ENCODE measurements at regions not wholly inside any gene's neighbourhood (a gene's known extent, or its start where the extent isn't known, plus 50 kb on each side); places are given as distances from the start of the nearest gene placed in this dataset.

GRCh38 chr16:85995541-85996423 lies 96.8 kb downstream of the IRF8 start:
- no peak for TF ChIP-seq CTCF (IDR thresholded peaks at IDR 0.05; ENCODE audit: borderline replicate concordance)
- no peaks in the 10 kb centered on the region for H3K4me1 ChIP-seq
- peaks cover 81% of the 10 kb centered on the region for H3K27me3 ChIP-seq (ENCODE audit: low read depth)
- no peaks in the 10 kb centered on the region for H3K36me3 ChIP-seq
- intact Hi-C loops (cut with micrococcal nuclease), result no loop called here
- H3K4me3 ChIP-seq, result no peak overlapping the region
- H3K27ac ChIP-seq (replicated peaks), result no peak overlapping the region
- no peaks in the 10 kb centered on the region for H3K9me3 ChIP-seq (replicated peaks)
- DNase-seq, result no peak

GRCh38 chr16:85996843-85997242 lies 97.9 kb downstream of the IRF8 start:
- Histone ChIP-seq H3K27ac (replicated peaks) (no peak overlapping the region), H3K27me3 (ENCODE audit: low read depth) (peaks cover 75% of the 10 kb centered on the region), H3K4me1 (no peaks in the 10 kb centered on the region), H3K4me3 (no peak overlapping the region), H3K36me3 (no peaks in the 10 kb centered on the region), H3K9me3 (replicated peaks) (no peaks in the 10 kb centered on the region)
- DNase-seq, result no peak
- no peak for TF ChIP-seq CTCF (IDR thresholded peaks at IDR 0.05; ENCODE audit: borderline replicate concordance)
- intact Hi-C loops (cut with micrococcal nuclease), result no loop called here

GRCh38 chr16:85998171-85998867 lies 99.4 kb downstream of the IRF8 start:
- Histone ChIP-seq H3K4me1 (no peaks in the 10 kb centered on the region), H3K27me3 (ENCODE audit: low read depth) (peaks cover 65% of the 10 kb centered on the region), H3K4me3 (no peak overlapping the region), H3K36me3 (no peaks in the 10 kb centered on the region), H3K9me3 (replicated peaks) (no peaks in the 10 kb centered on the region), H3K27ac (replicated peaks) (no peak overlapping the region)
- TF ChIP-seq CTCF (IDR thresholded peaks at IDR 0.05; ENCODE audit: borderline replicate concordance), result no peak
- intact Hi-C loops (cut with micrococcal nuclease), result no loop called here
- DNase-seq, result no peak

GRCh38 chr16:85998868-85999729 lies 100.1 kb downstream of the IRF8 start:
- H3K27ac ChIP-seq (replicated peaks), result no peak overlapping the region
- no peaks in the 10 kb centered on the region for H3K36me3 ChIP-seq
- H3K4me3 ChIP-seq, result no peak overlapping the region
- peaks cover 65% of the 10 kb centered on the region for H3K27me3 ChIP-seq (ENCODE audit: low read depth)
- no peaks in the 10 kb centered on the region for H3K9me3 ChIP-seq (replicated peaks)
- intact Hi-C loops (cut with micrococcal nuclease), result no loop called here
- DNase-seq, result no peak
- TF ChIP-seq CTCF (IDR thresholded peaks at IDR 0.05; ENCODE audit: borderline replicate concordance), result no peak
- no peaks in the 10 kb centered on the region for H3K4me1 ChIP-seq

GRCh38 chr16:85999778-86000177 lies 100.8 kb downstream of the IRF8 start:
- H3K4me1 ChIP-seq, result no peaks in the 10 kb centered on the region
- H3K27me3 ChIP-seq (ENCODE audit: low read depth), result peaks cover 62% of the 10 kb centered on the region
- intact Hi-C loops (cut with micrococcal nuclease), result no loop called here
- DNase-seq, result no peak
- H3K4me3 ChIP-seq, result no peak overlapping the region
- TF ChIP-seq CTCF (IDR thresholded peaks at IDR 0.05; ENCODE audit: borderline replicate concordance), result no peak
- no peaks in the 10 kb centered on the region for H3K36me3 ChIP-seq
- no peak overlapping the region for H3K27ac ChIP-seq (replicated peaks)
- no peaks in the 10 kb centered on the region for H3K9me3 ChIP-seq (replicated peaks)
